ENCODE measurements at regions not wholly inside any gene's neighbourhood (a gene's known extent, or its start where the extent isn't known, plus 50 kb on each side); places are given as distances from the start of the nearest gene placed in this dataset.

GRCh38 chr16:63372283-63372682, 1336.0 kb upstream of the CDH8 start:
- Mint-ChIP-seq H3K4me3 (no peak overlapping the region), H3K4me1 (no peaks in the 10 kb centered on the region)
- DNase-seq (ENCODE audit: low spot score in 2 of 2, unreplicated experiment in 2 of 2) = no peak

GRCh38 chr16:63365649-63366304, 1329.5 kb upstream of the CDH8 start:
- Mint-ChIP-seq H3K4me3 (no peak overlapping the region), H3K27ac (no peak overlapping the region)

More at GRCh38 chr16:63372283-63372682, 1336.0 kb upstream of the CDH8 start:
- no peak for TF ChIP-seq CTCF (IDR thresholded peaks at IDR 0.05; ENCODE audit: unreplicated experiment)
- no peak overlapping the region for H3K27ac Mint-ChIP-seq
- peaks cover 13% of the 10 kb centered on the region for H3K9me3 Mint-ChIP-seq
- H3K36me3 Mint-ChIP-seq = no peaks in the 10 kb centered on the region
- no peaks in the 10 kb centered on the region for H3K27me3 Mint-ChIP-seq (ENCODE audit: low read depth)

GRCh38 chr16:63363738-63364137, 1327.5 kb upstream of the CDH8 start:
- no peak for DNase-seq (ENCODE audit: low spot score in 2 of 2, unreplicated experiment in 2 of 2)
- Mint-ChIP-seq H3K4me1 (peaks cover 2% of the 10 kb centered on the region), H3K27me3 (ENCODE audit: low read depth) (no peaks in the 10 kb centered on the region), H3K9me3 (no peaks in the 10 kb centered on the region), H3K36me3 (no peaks in the 10 kb centered on the region), H3K27ac (no peak overlapping the region), H3K4me3 (no peak overlapping the region)
- TF ChIP-seq CTCF (IDR thresholded peaks at IDR 0.05; ENCODE audit: unreplicated experiment) = no peak

More at GRCh38 chr16:63365649-63366304, 1329.5 kb upstream of the CDH8 start:
- Mint-ChIP-seq H3K9me3 (no peaks in the 10 kb centered on the region), H3K36me3 (no peaks in the 10 kb centered on the region), H3K27me3 (ENCODE audit: low read depth) (no peaks in the 10 kb centered on the region), H3K4me1 (peaks cover 2% of the 10 kb centered on the region)
- TF ChIP-seq CTCF (IDR thresholded peaks at IDR 0.05; ENCODE audit: unreplicated experiment) = no peak
- no peak for DNase-seq (ENCODE audit: low spot score in 2 of 2, unreplicated experiment in 2 of 2)

- no peaks in the 10 kb centered on the region for H3K27me3 Mint-ChIP-seq (ENCODE audit: low read depth)
- H3K9me3 Mint-ChIP-seq = no peaks in the 10 kb centered on the region
- TF ChIP-seq CTCF (IDR thresholded peaks at IDR 0.05; ENCODE audit: unreplicated experiment) = peak; percentile 65
- no peak overlapping the region for H3K4me3 Mint-ChIP-seq
- H3K27ac Mint-ChIP-seq = no peak overlapping the region
- H3K4me1 Mint-ChIP-seq = peaks cover 2% of the 10 kb centered on the region
- no peak for DNase-seq (ENCODE audit: low spot score in 2 of 2, unreplicated experiment in 2 of 2)
- H3K36me3 Mint-ChIP-seq = no peaks in the 10 kb centered on the region
Measured at GRCh38 chr16:63361032-63361624, 1324.9 kb upstream of the CDH8 start.

GRCh38 chr16:63349961-63350360, 1313.7 kb upstream of the CDH8 start:
- Mint-ChIP-seq H3K4me1 (no peaks in the 10 kb centered on the region), H3K4me3 (no peak overlapping the region), H3K27ac (no peak overlapping the region), H3K9me3 (peaks cover 7% of the 10 kb centered on the region), H3K27me3 (ENCODE audit: low read depth) (no peaks in the 10 kb centered on the region), H3K36me3 (no peaks in the 10 kb centered on the region)
- no peak for DNase-seq (ENCODE audit: low spot score in 2 of 2, unreplicated experiment in 2 of 2)
- no peak for TF ChIP-seq CTCF (IDR thresholded peaks at IDR 0.05; ENCODE audit: unreplicated experiment)

All from mesothelial cell of epicardium (in vitro differentiated cells).